GM12878 (cell line): ENCODE measurements at regions not wholly inside any gene's neighbourhood (a gene's known extent, or its start where the extent isn't known, plus 50 kb on each side); places are given as distances from the start of the nearest gene placed in this dataset.

ENCODE experiments used
- ATAC-seq: fragments of 200-7000 bp; cut with Tn5 transposase; 3 replicates; pipeline ENCODE4 v1.9.1; 2020; ENCODE audit warnings: mild to moderate bottlenecking, moderate library complexity
- BruUV-seq: library from RNA; stranded (reverse); fragments of 400-500 nt; replicated peaks from 2 replicates; lab custom pipeline; 2021; lab: Mats Ljungman, UMichigan
- CTCF ChIA-PET: fragments of 300-600 bp; sonication (Branson Sonifier 250); formaldehyde crosslinking; extraction: SDS; loops from one replicate; lab custom pipeline; 2021; ENCODE audit warnings: inconsistent platforms; lab: Yijun Ruan, JAX
- POLR2A ChIA-PET: fragments of 350-600 bp; formaldehyde crosslinking; extraction: SDS; loops from one replicate; lab custom pipeline; 2021; ENCODE audit warnings: inconsistent platforms; lab: Charles Lee
- RAD21 ChIA-PET: fragments of 300-600 bp; sonication (Branson Sonifier 250); formaldehyde crosslinking; loops from one replicate; lab custom pipeline; 2023; ENCODE audit warnings: antibody characterized with exemption; ENCODE audit not compliant: unreplicated experiment; lab: Charles Lee
- SMC1A ChIA-PET: fragments of 300-600 bp; sonication (Branson Sonifier 250); formaldehyde crosslinking; loops from one replicate; lab custom pipeline; 2023; ENCODE audit not compliant: unreplicated experiment, uncharacterized antibody; lab: Charles Lee
- DNase-seq: peaks from one replicate; pipeline ENCODE4 v3.0.0-alpha.2; 2011; ENCODE audit warnings: low read depth, low spot score
- FAIRE-seq: peaks from 3 replicates; lab custom pipeline; 2011; peaks lifted over from hg19 to GRCh38; lab: Jason Lieb, UNC
- H2AFZ ChIP-seq: 2 replicates; pipeline ENCODE4 v1.6.0; 2011; ENCODE audit warnings: low read depth, low read length, control low read depth; ENCODE audit not compliant: control insufficient read depth
- H3K27ac ChIP-seq: 2 replicates; pipeline ENCODE4 v1.5.1; 2011; ENCODE audit warnings: control low read depth; ENCODE audit not compliant: control insufficient read depth, insufficient read depth
- H3K27me3 ChIP-seq, 2 experiments: replicated peaks in 1 of 2; 2 replicates each; pipeline versions ENCODE4 v1.6.0 to v1.6.1; 2011; ENCODE audit warnings: low read length in 1 of 2; ENCODE audit not compliant: control insufficient read depth in 2 of 2, insufficient read depth in 2 of 2
- H3K36me3 ChIP-seq, 2 experiments: 2 replicates each; pipeline ENCODE4 v1.5.1; 2011; ENCODE audit warnings: low read length in 1 of 2; ENCODE audit not compliant: control insufficient read depth in 2 of 2, insufficient read depth in 2 of 2
- H3K4me1 ChIP-seq: 2 replicates; pipeline ENCODE4 v1.6.1; 2011; ENCODE audit warnings: mild to moderate bottlenecking, low read length, moderate library complexity, mixed read lengths; ENCODE audit not compliant: control insufficient read depth, insufficient read depth
- H3K4me2 ChIP-seq: 2 replicates; pipeline ENCODE4 v1.6.0; 2011; ENCODE audit warnings: control low read depth; ENCODE audit not compliant: control insufficient read depth, insufficient read depth
- H3K4me3 ChIP-seq: fragments of 200-600 bp; sonication (generic); 2 replicates; pipeline ENCODE4 v1.5.1; 2016
- H3K79me2 ChIP-seq: 2 replicates; pipeline ENCODE4 v1.6.0; 2011; ENCODE audit warnings: low read length; ENCODE audit not compliant: control insufficient read depth, insufficient read depth
- H3K9ac ChIP-seq: 2 replicates; pipeline ENCODE4 v1.8.0; 2011; ENCODE audit warnings: low read length, control low read depth, mixed read lengths; ENCODE audit not compliant: control insufficient read depth, insufficient read depth
- H3K9me3 ChIP-seq: replicated peaks from 3 replicates; pipeline ENCODE4 v1.5.1; 2011; ENCODE audit warnings: mild to moderate bottlenecking, low read length; ENCODE audit not compliant: control insufficient read depth, insufficient read depth
- H4K20me1 ChIP-seq: 2 replicates; pipeline ENCODE4 v1.6.0; 2011; ENCODE audit not compliant: control insufficient read depth, insufficient read depth
- ATF2 ChIP-seq: IDR thresholded peaks from 2 replicates; pipeline ENCODE4 v1.6.1; 2012; ENCODE audit warnings: low read length, inconsistent platforms
- BHLHE40 ChIP-seq, 2 experiments: fragments of 450-650 bp in 1 of 2; IDR thresholded peaks; 2 replicates each; pipeline ENCODE4 v1.6.1; 2011 to 2017; ENCODE audit warnings: low read depth in 2 of 2, borderline replicate concordance in 1 of 2, improper control_type of control experiment in 1 of 2, low read length in 1 of 2, mild to moderate bottlenecking in 1 of 2
- IKZF2 ChIP-seq, 2 experiments: fragments of 450-650 bp; IDR thresholded peaks; 2 replicates each; pipeline ENCODE4 v1.6.1; 2017; ENCODE audit warnings: mild to moderate bottlenecking in 2 of 2, moderate library complexity in 2 of 2
- IRF4 ChIP-seq: IDR thresholded peaks from 2 replicates; pipeline ENCODE4 v1.6.1; 2011; ENCODE audit warnings: low read depth, low read length
- MEF2B ChIP-seq: fragments of 450-650 bp; IDR thresholded peaks from 2 replicates; pipeline ENCODE4 v1.6.1; 2018; ENCODE audit warnings: mild to moderate bottlenecking, moderate library complexity; ENCODE audit not compliant: partially characterized antibody, poor library complexity, severe bottlenecking
- MTA3 ChIP-seq: IDR thresholded peaks from 2 replicates; pipeline ENCODE4 v1.6.1; 2012; ENCODE audit warnings: low read length, inconsistent platforms, borderline replicate concordance
- MYB ChIP-seq: fragments of 150-350 bp; IDR thresholded peaks from 2 replicates; pipeline ENCODE4 v1.6.1; 2014; ENCODE audit warnings: mild to moderate bottlenecking, low read depth, low read length, borderline replicate concordance
- RELB ChIP-seq: fragments of 450-650 bp; IDR thresholded peaks from 2 replicates; pipeline ENCODE4 v1.6.1; 2017; ENCODE audit warnings: low read depth, mild to moderate bottlenecking, moderate library complexity
- SMAD5 ChIP-seq: IDR thresholded peaks from 2 replicates; pipeline ENCODE4 v1.6.1; 2016; ENCODE audit warnings: antibody characterized with exemption, low read depth
- SPI1 ChIP-seq: IDR thresholded peaks from 2 replicates; pipeline ENCODE4 v1.6.1; 2011; ENCODE audit warnings: low read depth, mild to moderate bottlenecking, low read length, moderate library complexity, borderline replicate concordance; ENCODE audit not compliant: insufficient read depth
- TARDBP ChIP-seq: IDR thresholded peaks from 2 replicates; pipeline ENCODE4 v1.6.1; 2016; ENCODE audit warnings: borderline replicate concordance
- TCF12 ChIP-seq: IDR thresholded peaks from 2 replicates; pipeline ENCODE4 v1.6.1; 2011; ENCODE audit warnings: low read depth, mild to moderate bottlenecking, low read length
- WGBS: methylation state at CpG from one replicate; pipeline ENCODE4 v1.1.6; 2016; ENCODE audit warnings: low lambda C conversion rate; ENCODE audit not compliant: insufficient replicate concordance, insufficient coverage; ENCODE audit errors: missing lambda C conversion rate; 5-methylcytosine and 5-hydroxymethylcytosine counted together
- in situ Hi-C: fragments of 300-500 bp; cut with MboI; formaldehyde crosslinking; loops from 9 replicates; pipeline ENCODE4 v1.14.3; 2018; ENCODE audit warnings: mixed read lengths
- intact Hi-C: fragments of 100-400 bp; cut with micrococcal nuclease; formaldehyde crosslinking; loops from one replicate; pipeline ENCODE4 v1.14.2; 2022; ENCODE audit not compliant: unreplicated experiment

- DNase-seq (no peak), FAIRE-seq (no peak), ATAC-seq (no peak)
- 51% methylated on average over 6 of the region's 6 CpGs for WGBS
- H3K79me2 ChIP-seq = no peaks in the 10 kb centered on the region
- in situ Hi-C loops = no loop called here
- POLR2A ChIA-PET = interaction anchor here (0.5 kb wide), 1 partner anchor 10 kb away, joined by 3 read pairs; no protein-coding TSS in a partner anchor
- SMC1A ChIA-PET = no interaction called here
- H3K9me3 ChIP-seq = no peaks in the 10 kb centered on the region; the same call in 2 of the 3 replicates
- no peak overlapping the region for H3K9ac ChIP-seq
- no peaks in the 10 kb centered on the region for H4K20me1 ChIP-seq
- BruUV-seq = no TSS peak
- no peak overlapping the region for H3K4me3 ChIP-seq
- RAD21 ChIA-PET = no interaction called here
- TF ChIP-seq MYB = no peak
- 0 out of 2 replicates have a peak, but pooled peaks have one; percentile 59 for TF ChIP-seq TCF12
- peak; percentile 50; the same call in 1 of the 2 replicates for TF ChIP-seq SPI1
- H3K27ac ChIP-seq = no peak overlapping the region
- H3K4me1 ChIP-seq = no peaks in the 10 kb centered on the region
- no peak overlapping the region for H2AFZ ChIP-seq
- H3K36me3 ChIP-seq = no peaks in the 10 kb centered on the region
- intact Hi-C loops = no loop called here
- H3K4me2 ChIP-seq = no peak overlapping the region
- no peaks in the 10 kb centered on the region for H3K27me3 ChIP-seq
- CTCF ChIA-PET = no interaction called here
These were observed 337.3 kb downstream of the PRDM2 start for GRCh38 chr1:14037101-14037847.

GRCh38 chr1:14039582-14040430 is 339.8 kb downstream of the PRDM2 start:
- Histone ChIP-seq H3K9ac (no peak overlapping the region), H3K4me3 (no peak overlapping the region), H4K20me1 (no peaks in the 10 kb centered on the region), H3K36me3 (no peaks in the 10 kb centered on the region), H3K4me1 (no peaks in the 10 kb centered on the region), H3K27me3 (no peaks in the 10 kb centered on the region), H3K9me3 (no peaks in the 10 kb centered on the region; the same call in 2 of the 3 replicates), H3K27ac (no peak overlapping the region), H2AFZ (no peak overlapping the region), H3K79me2 (no peaks in the 10 kb centered on the region), H3K4me2 (no peak overlapping the region)
- no peak for ATAC-seq
- POLR2A ChIA-PET = no interaction called here
- in situ Hi-C loops = no loop called here
- RAD21 ChIA-PET = no interaction called here
- BruUV-seq = no TSS peak
- SMC1A ChIA-PET = no interaction called here
- FAIRE-seq = no peak
- CTCF ChIA-PET = interaction anchor here (0.6 kb wide), 1 partner anchor 63 kb away, joined by 3 read pairs; no protein-coding TSS in a partner anchor
- intact Hi-C loops = no loop called here
- 13% methylated on average over 11 of the region's 11 CpGs for WGBS
- DNase-seq = peak; percentile 16
- no peak for TF ChIP-seq SMAD5
- no peak; the same call in 1 of the 2 replicates for TF ChIP-seq ATF2
- TF ChIP-seq TARDBP = no peak
- TF ChIP-seq MTA3 = no peak
- TF ChIP-seq BHLHE40 (IDR thresholded peaks at IDR 0.05; ENCODE audit: borderline replicate concordance in 1 of 2, low read depth in 2 of 2, low read length in 1 of 2) = peak; percentile 62 to 87
- TF ChIP-seq IKZF2 (IDR thresholded peaks at IDR 0.05) = peak; percentile 18 to 21; a peak in 1 of 4 replicates
- 0 out of 2 replicates have a peak, but pooled peaks have one; percentile 31 for TF ChIP-seq IRF4
- no peak for TF ChIP-seq RELB
- peak; percentile 73 for TF ChIP-seq MEF2B
